WTC11 (cell line): ENCODE measurements at regions not wholly inside any gene's neighbourhood (a gene's known extent, or its start where the extent isn't known, plus 50 kb on each side); places are given as distances from the start of the nearest gene placed in this dataset.

Experiments used
- ATAC-seq: fragments of 200-7000 bp; cut with Tn5 transposase; 2 replicates; pipeline ENCODE4 v1.10.0; 2021; ENCODE audit warnings: mild to moderate bottlenecking, moderate library complexity
- CTCF ChIA-PET: fragments of 300-600 bp; sonication (Branson Sonifier 250); formaldehyde crosslinking; loops from one replicate; lab custom pipeline; 2021; ENCODE audit warnings: antibody characterized with exemption; lab: Charles Lee
- POLR2A ChIA-PET: fragments of 350-600 bp; sonication (Branson Sonifier 250); formaldehyde crosslinking; loops from one replicate; lab custom pipeline; 2021; ENCODE audit warnings: antibody characterized with exemption; lab: Charles Lee
- DNase-seq: peaks from one replicate; pipeline ENCODE4 v3.0.0; 2021; ENCODE audit warnings: low spot score
- H3K27ac Mint-ChIP-seq: 2 replicates; pipeline ENCODE4 v1.8.0; 2021; ENCODE audit warnings: mixed read lengths
- H3K27me3 Mint-ChIP-seq: 2 replicates; pipeline ENCODE4 v1.8.0; 2021; ENCODE audit warnings: low read depth, mild to moderate bottlenecking, moderate library complexity, mixed read lengths
- H3K36me3 Mint-ChIP-seq: 2 replicates; pipeline ENCODE4 v1.8.0; 2021; ENCODE audit warnings: mixed read lengths
- H3K4me1 Mint-ChIP-seq: 2 replicates; pipeline ENCODE4 v1.8.0; 2022; ENCODE audit warnings: mixed read lengths
- H3K4me3 Mint-ChIP-seq: 2 replicates; pipeline ENCODE4 v1.8.0; 2021; ENCODE audit warnings: mild to moderate bottlenecking, moderate library complexity, mixed read lengths
- H3K9me3 Mint-ChIP-seq: 2 replicates; pipeline ENCODE4 v1.8.0; 2021; ENCODE audit warnings: mixed read lengths
- CBFB ChIP-seq: sonication (generic); formaldehyde crosslinking; IDR thresholded peaks from 2 replicates; pipeline ENCODE4 v1.8.1; 2022; ENCODE audit warnings: mild to moderate bottlenecking, low read depth, missing genetic modification reagents
- CDX4 ChIP-seq: fragments of 250-450 bp; sonication (Bioruptor Pico); IDR thresholded peaks from 2 replicates; pipeline ENCODE4 v1.9.0; 2021; ENCODE audit warnings: moderate library complexity, mild to moderate bottlenecking, inconsistent platforms, borderline replicate concordance
- CTCF ChIP-seq: fragments of 200-600 bp; IDR thresholded peaks from 2 replicates; pipeline ENCODE4 v1.8.0; 2022; ENCODE audit warnings: antibody characterized with exemption
- E2F4 ChIP-seq: sonication (generic); formaldehyde crosslinking; IDR thresholded peaks from 2 replicates; pipeline ENCODE4 v1.8.1; 2022; ENCODE audit warnings: low read depth, mild to moderate bottlenecking, moderate library complexity, missing genetic modification reagents, borderline replicate concordance
- FOXP1 ChIP-seq: sonication (generic); formaldehyde crosslinking; IDR thresholded peaks from 2 replicates; pipeline ENCODE4 v1.8.0; 2022; ENCODE audit warnings: missing genetic modification reagents, mild to moderate bottlenecking, moderate library complexity, borderline replicate concordance
- GRHL2 ChIP-seq: fragments of 250-450 bp; sonication (Bioruptor Pico); IDR thresholded peaks from 2 replicates; pipeline ENCODE4 v1.8.0; 2022; ENCODE audit warnings: mild to moderate bottlenecking, moderate library complexity; ENCODE audit not compliant: insufficient replicate concordance, severe bottlenecking
- JUN ChIP-seq: sonication (generic); formaldehyde crosslinking; IDR thresholded peaks from 2 replicates; pipeline ENCODE4 v1.8.0; 2023; ENCODE audit warnings: mild to moderate bottlenecking, missing genetic modification reagents
- MXD4 ChIP-seq: fragments of 250-450 bp; sonication (Bioruptor Pico); IDR thresholded peaks from 2 replicates; pipeline ENCODE4 v1.8.0; 2021; ENCODE audit warnings: mild to moderate bottlenecking, moderate library complexity, borderline replicate concordance
- PRRX2 ChIP-seq: fragments of 250-450 bp; sonication (Bioruptor Pico); IDR thresholded peaks from 2 replicates; pipeline ENCODE4 v1.8.0; 2021; ENCODE audit warnings: mild to moderate bottlenecking
- SOX15 ChIP-seq: fragments of 250-450 bp; sonication (Bioruptor Pico); IDR thresholded peaks from 2 replicates; pipeline ENCODE4 v1.9.0; 2021; ENCODE audit warnings: mild to moderate bottlenecking
- TCF7 ChIP-seq: sonication (generic); formaldehyde crosslinking; IDR thresholded peaks from 2 replicates; pipeline ENCODE4 v1.8.0; 2022; ENCODE audit warnings: mild to moderate bottlenecking, low read depth, missing genetic modification reagents, moderate library complexity
- TEAD1 ChIP-seq: sonication (generic); formaldehyde crosslinking; IDR thresholded peaks from 2 replicates; pipeline ENCODE4 v1.8.0; 2022; ENCODE audit warnings: mild to moderate bottlenecking, missing genetic modification reagents
- TEAD4 ChIP-seq: sonication (generic); formaldehyde crosslinking; IDR thresholded peaks from 2 replicates; pipeline ENCODE4 v1.8.0; 2022; ENCODE audit warnings: mild to moderate bottlenecking, missing genetic modification reagents
- ZBTB21 ChIP-seq: sonication (generic); formaldehyde crosslinking; IDR thresholded peaks from 2 replicates; pipeline ENCODE4 v1.8.1; 2023; ENCODE audit warnings: mild to moderate bottlenecking, missing genetic modification reagents, borderline replicate concordance
- ZNF121 ChIP-seq: sonication (generic); formaldehyde crosslinking; IDR thresholded peaks from 2 replicates; pipeline ENCODE4 v1.8.0; 2023; ENCODE audit warnings: missing genetic modification reagents
- ZNF396 ChIP-seq: fragments of 250-450 bp; sonication (Bioruptor Pico); IDR thresholded peaks from 2 replicates; pipeline ENCODE4 v1.8.0; 2021; ENCODE audit warnings: mild to moderate bottlenecking, moderate library complexity, borderline replicate concordance
- ZNF416 ChIP-seq: fragments of 250-450 bp; sonication (Bioruptor Pico); IDR thresholded peaks from 2 replicates; pipeline ENCODE4 v1.9.0; 2021; ENCODE audit warnings: mild to moderate bottlenecking, inconsistent platforms
- ZNF532 ChIP-seq: fragments of 250-450 bp; sonication (Bioruptor Pico); IDR thresholded peaks from 2 replicates; pipeline ENCODE4 v1.9.0; 2021; ENCODE audit warnings: mild to moderate bottlenecking, borderline replicate concordance
- TF ChIP-seq, protein P1 (sequence below): fragments of 250-450 bp; sonication (Bioruptor Pico); IDR thresholded peaks from 2 replicates; pipeline ENCODE4 v1.9.0; 2021; ENCODE audit warnings: mild to moderate bottlenecking
- TF ChIP-seq, protein P2 (sequence below): sonication (generic); formaldehyde crosslinking; IDR thresholded peaks from 2 replicates; pipeline ENCODE4 v1.8.0; 2022; ENCODE audit warnings: mild to moderate bottlenecking, missing genetic modification reagents
- TF ChIP-seq, protein P3 (sequence below): sonication (generic); formaldehyde crosslinking; IDR thresholded peaks from 2 replicates; pipeline ENCODE4 v1.8.1; 2023; ENCODE audit warnings: mild to moderate bottlenecking, missing genetic modification reagents, moderate library complexity

- TF ChIP-seq ZNF532 (CRISPR knock-in tag) (no peak), PRRX2 (CRISPR knock-in tag) (no peak), E2F4 (no peak), CBFB (CRISPR knock-in tag) (no peak), MXD4 (CRISPR knock-in tag) (no peak), GRHL2 (CRISPR knock-in tag) (no peak), ZNF416 (no peak)
- TF ChIP-seq, protein P1, sequence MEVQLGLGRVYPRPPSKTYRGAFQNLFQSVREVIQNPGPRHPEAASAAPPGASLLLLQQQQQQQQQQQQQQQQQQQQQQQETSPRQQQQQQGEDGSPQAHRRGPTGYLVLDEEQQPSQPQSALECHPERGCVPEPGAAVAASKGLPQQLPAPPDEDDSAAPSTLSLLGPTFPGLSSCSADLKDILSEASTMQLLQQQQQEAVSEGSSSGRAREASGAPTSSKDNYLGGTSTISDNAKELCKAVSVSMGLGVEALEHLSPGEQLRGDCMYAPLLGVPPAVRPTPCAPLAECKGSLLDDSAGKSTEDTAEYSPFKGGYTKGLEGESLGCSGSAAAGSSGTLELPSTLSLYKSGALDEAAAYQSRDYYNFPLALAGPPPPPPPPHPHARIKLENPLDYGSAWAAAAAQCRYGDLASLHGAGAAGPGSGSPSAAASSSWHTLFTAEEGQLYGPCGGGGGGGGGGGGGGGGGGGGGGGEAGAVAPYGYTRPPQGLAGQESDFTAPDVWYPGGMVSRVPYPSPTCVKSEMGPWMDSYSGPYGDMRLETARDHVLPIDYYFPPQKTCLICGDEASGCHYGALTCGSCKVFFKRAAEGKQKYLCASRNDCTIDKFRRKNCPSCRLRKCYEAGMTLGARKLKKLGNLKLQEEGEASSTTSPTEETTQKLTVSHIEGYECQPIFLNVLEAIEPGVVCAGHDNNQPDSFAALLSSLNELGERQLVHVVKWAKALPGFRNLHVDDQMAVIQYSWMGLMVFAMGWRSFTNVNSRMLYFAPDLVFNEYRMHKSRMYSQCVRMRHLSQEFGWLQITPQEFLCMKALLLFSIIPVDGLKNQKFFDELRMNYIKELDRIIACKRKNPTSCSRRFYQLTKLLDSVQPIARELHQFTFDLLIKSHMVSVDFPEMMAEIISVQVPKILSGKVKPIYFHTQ: no peak
- TF ChIP-seq, all 79 proteins: peak for 0
Measured at GRCh38 chr1:78339490-78339889, 151.3 kb upstream of the PTGFR start (continued).

DNA sequence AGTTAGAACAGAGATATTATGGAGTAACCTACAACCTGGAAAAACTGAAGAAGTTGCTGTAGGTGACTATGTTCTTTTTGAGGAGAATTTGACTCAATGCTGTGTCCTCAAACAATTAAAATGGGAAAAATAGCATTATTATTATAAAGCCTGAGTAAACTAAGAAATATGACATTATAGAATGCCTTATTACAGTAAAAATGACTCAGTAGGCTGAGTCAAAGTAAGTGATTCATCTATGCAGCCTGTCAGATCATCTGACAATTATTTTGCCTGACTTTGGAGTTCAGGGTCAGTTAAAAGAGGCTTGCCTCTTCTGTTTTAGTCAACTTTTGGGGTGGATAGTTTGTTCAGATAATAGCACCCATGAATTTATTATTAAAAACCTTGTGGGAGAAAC lies 150.8 kb upstream of the PTGFR start:
- Mint-ChIP-seq H3K36me3 (no peaks in the 10 kb centered on the region), H3K27ac (no peak overlapping the region), H3K4me1 (no peaks in the 10 kb centered on the region), H3K4me3 (no peak overlapping the region), H3K9me3 (peaks cover 3% of the 10 kb centered on the region; the same call in 1 of the 2 replicates), H3K27me3 (peaks cover 5% of the 10 kb centered on the region)
- TF ChIP-seq E2F4: no peak
- TF ChIP-seq GRHL2 (CRISPR knock-in tag): no peak
- TF ChIP-seq, protein P2, sequence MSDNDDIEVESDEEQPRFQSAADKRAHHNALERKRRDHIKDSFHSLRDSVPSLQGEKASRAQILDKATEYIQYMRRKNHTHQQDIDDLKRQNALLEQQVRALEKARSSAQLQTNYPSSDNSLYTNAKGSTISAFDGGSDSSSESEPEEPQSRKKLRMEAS (CRISPR knock-in tag): no peak
- no peak for TF ChIP-seq JUN (CRISPR knock-in tag)
- no peak for TF ChIP-seq CDX4 (CRISPR knock-in tag)
- no peak for TF ChIP-seq ZNF396 (CRISPR knock-in tag)
- TF ChIP-seq ZBTB21 (CRISPR knock-in tag): no peak
- TF ChIP-seq TCF7 (CRISPR knock-in tag): no peak
- no peak for TF ChIP-seq CTCF
- no peak for TF ChIP-seq TEAD4 (CRISPR knock-in tag)
- TF ChIP-seq TEAD1 (CRISPR knock-in tag): no peak
- TF ChIP-seq, protein P3, sequence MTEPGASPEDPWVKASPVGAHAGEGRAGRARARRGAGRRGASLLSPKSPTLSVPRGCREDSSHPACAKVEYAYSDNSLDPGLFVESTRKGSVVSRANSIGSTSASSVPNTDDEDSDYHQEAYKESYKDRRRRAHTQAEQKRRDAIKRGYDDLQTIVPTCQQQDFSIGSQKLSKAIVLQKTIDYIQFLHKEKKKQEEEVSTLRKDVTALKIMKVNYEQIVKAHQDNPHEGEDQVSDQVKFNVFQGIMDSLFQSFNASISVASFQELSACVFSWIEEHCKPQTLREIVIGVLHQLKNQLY: no peak
- no peak for TF ChIP-seq ZNF121 (CRISPR knock-in tag)
- TF ChIP-seq PRRX2 (CRISPR knock-in tag): no peak
- no peak for TF ChIP-seq SOX15 (CRISPR knock-in tag)
- TF ChIP-seq FOXP1 (CRISPR knock-in tag): no peak
- DNase-seq (no peak), ATAC-seq (no peak)
- POLR2A ChIA-PET: no interaction called here
- CTCF ChIA-PET: no interaction called here
